HFFc6 (cell line): ENCODE measurements at regions not wholly inside any gene's neighbourhood (a gene's known extent, or its start where the extent isn't known, plus 50 kb on each side); places are given as distances from the start of the nearest gene placed in this dataset.

Experiments used
- DNase-seq: peaks from one replicate; pipeline ENCODE4 v3.0.0-alpha.2; 2018
- H3K27ac Mint-ChIP-seq: 2 replicates; pipeline ENCODE4 v1.8.0; 2020; ENCODE audit warnings: mild to moderate bottlenecking, mixed read lengths
- H3K27me3 Mint-ChIP-seq: 2 replicates; pipeline ENCODE4 v1.8.0; 2021; ENCODE audit warnings: mild to moderate bottlenecking, moderate library complexity, mixed read lengths; ENCODE audit not compliant: insufficient read depth
- H3K36me3 Mint-ChIP-seq: 2 replicates; pipeline ENCODE4 v1.8.0; 2021; ENCODE audit warnings: low read depth, mixed read lengths
- H3K4me1 Mint-ChIP-seq: 2 replicates; pipeline ENCODE4 v1.8.0; 2020; ENCODE audit warnings: low read depth, mixed read lengths
- H3K4me3 Mint-ChIP-seq: 2 replicates; pipeline ENCODE4 v1.8.0; 2020; ENCODE audit warnings: mild to moderate bottlenecking, moderate library complexity, mixed read lengths
- H3K9me3 Mint-ChIP-seq: 2 replicates; pipeline ENCODE4 v1.8.0; 2020; ENCODE audit warnings: mild to moderate bottlenecking, mixed read lengths
- CTCF ChIP-seq: fragments of 200-600 bp; sonication (generic); IDR thresholded peaks from 2 replicates; pipeline ENCODE4 v1.5.0; 2021; ENCODE audit warnings: antibody characterized with exemption, mild to moderate bottlenecking

GRCh38 chr4:152128356-152128755, 367.5 kb upstream of the GATB start:
- Mint-ChIP-seq H3K4me3 (no peak overlapping the region), H3K4me1 (peaks cover 9% of the 10 kb centered on the region; the same call in 1 of the 2 replicates), H3K9me3 (peaks cover 12% of the 10 kb centered on the region), H3K27me3 (peaks cover 22% of the 10 kb centered on the region), H3K36me3 (no peaks in the 10 kb centered on the region; the same call in 1 of the 2 replicates), H3K27ac (no peak overlapping the region)
- TF ChIP-seq CTCF: no peak
- no peak for DNase-seq

GRCh38 chr4:152126238-152126637, 365.4 kb upstream of the GATB start:
- TF ChIP-seq CTCF: no peak
- Mint-ChIP-seq H3K27ac (no peak overlapping the region), H3K36me3 (no peaks in the 10 kb centered on the region; the same call in 1 of the 2 replicates), H3K27me3 (peaks cover 21% of the 10 kb centered on the region), H3K4me1 (no peaks in the 10 kb centered on the region), H3K9me3 (peaks cover 12% of the 10 kb centered on the region), H3K4me3 (no peak overlapping the region)
- no peak for DNase-seq

GRCh38 chr4:152118819-152119553, 358.2 kb upstream of the GATB start:
- Mint-ChIP-seq H3K27me3 (peaks cover 17% of the 10 kb centered on the region), H3K4me3 (no peak overlapping the region), H3K27ac (no peak overlapping the region), H3K4me1 (peaks cover 5% of the 10 kb centered on the region; the same call in 1 of the 2 replicates), H3K9me3 (no peaks in the 10 kb centered on the region; the same call in none of the 2 replicates), H3K36me3 (peaks cover 5% of the 10 kb centered on the region; the same call in 1 of the 2 replicates)
- no peak for TF ChIP-seq CTCF
- no peak for DNase-seq

- Mint-ChIP-seq H3K4me3 (no peak overlapping the region), H3K36me3 (peaks cover 5% of the 10 kb centered on the region; the same call in 1 of the 2 replicates)
- no peak for TF ChIP-seq CTCF
Observed at GRCh38 chr4:152117933-152118507, 357.2 kb upstream of the GATB start.

GRCh38 chr4:152117520-152117919, 356.7 kb upstream of the GATB start:
- H3K27ac Mint-ChIP-seq: no peak overlapping the region
- H3K36me3 Mint-ChIP-seq: peaks cover 5% of the 10 kb centered on the region; the same call in 1 of the 2 replicates
- no peaks in the 10 kb centered on the region; the same call in 1 of the 2 replicates for H3K9me3 Mint-ChIP-seq
- peaks cover 5% of the 10 kb centered on the region; the same call in 1 of the 2 replicates for H3K4me1 Mint-ChIP-seq
- H3K27me3 Mint-ChIP-seq: peaks cover 15% of the 10 kb centered on the region
- no peak overlapping the region for H3K4me3 Mint-ChIP-seq
- DNase-seq: no peak
- TF ChIP-seq CTCF: no peak

More at GRCh38 chr4:152117933-152118507, 357.2 kb upstream of the GATB start:
- peaks cover 15% of the 10 kb centered on the region for H3K27me3 Mint-ChIP-seq
- no peak overlapping the region for H3K27ac Mint-ChIP-seq
- no peaks in the 10 kb centered on the region; the same call in none of the 2 replicates for H3K9me3 Mint-ChIP-seq
- DNase-seq: no peak
- H3K4me1 Mint-ChIP-seq: peaks cover 5% of the 10 kb centered on the region; the same call in 1 of the 2 replicates
